SKM-1 (cell line): ENCODE measurements at regions not wholly inside any gene's neighbourhood (a gene's known extent, or its start where the extent isn't known, plus 50 kb on each side); places are given as distances from the start of the nearest gene placed in this dataset.

Experiments used
- DNase-seq: peaks from one replicate; lab custom pipeline; 2025; ENCODE audit not compliant: unreplicated experiment; lab: John Stamatoyannopoulos, UW

GRCh38 chr12:90281154-90281868, 572.7 kb upstream of the ATP2B1 start:
- no peak for DNase-seq

- no peak for DNase-seq
Observed at GRCh38 chr12:90280564-90281058, 572.0 kb upstream of the ATP2B1 start.

GRCh38 chr12:90280033-90280432, 571.4 kb upstream of the ATP2B1 start:
- DNase-seq = no peak

- DNase-seq = no peak
Observed at GRCh38 chr12:90275088-90275487, 566.5 kb upstream of the ATP2B1 start.

- no peak for DNase-seq
Observed at GRCh38 chr12:90274407-90274806, 565.8 kb upstream of the ATP2B1 start.

- DNase-seq = no peak
Observed at GRCh38 chr12:90268574-90268973, 559.9 kb upstream of the ATP2B1 start.

GRCh38 chr12:90262251-90262650, 553.6 kb upstream of the ATP2B1 start:
- no peak for DNase-seq

GRCh38 chr12:90261283-90261682, 552.6 kb upstream of the ATP2B1 start:
- no peak for DNase-seq

GRCh38 chr12:90260136-90260535, 551.5 kb upstream of the ATP2B1 start:
- DNase-seq = no peak

GRCh38 chr12:90257927-90258624, 549.4 kb upstream of the ATP2B1 start:
- no peak for DNase-seq

GRCh38 chr12:90254796-90255195, 546.2 kb upstream of the ATP2B1 start:
- no peak for DNase-seq

GRCh38 chr12:90253674-90254181, 545.1 kb upstream of the ATP2B1 start:
- peak; percentile 35 for DNase-seq

GRCh38 chr12:90253136-90253535, 544.5 kb upstream of the ATP2B1 start:
- no peak for DNase-seq

- DNase-seq = no peak
Observed at GRCh38 chr12:90250766-90251165, 542.1 kb upstream of the ATP2B1 start.

- DNase-seq = no peak
Observed at GRCh38 chr12:90250042-90250441, 541.4 kb upstream of the ATP2B1 start.

- no peak for DNase-seq
Observed at GRCh38 chr12:90246688-90247087, 538.0 kb upstream of the ATP2B1 start.

GRCh38 chr12:90245391-90245790, 536.8 kb upstream of the ATP2B1 start:
- no peak for DNase-seq

- DNase-seq = no peak
Observed at GRCh38 chr12:90244232-90244631, 535.6 kb upstream of the ATP2B1 start.

GRCh38 chr12:90243211-90243610, 534.6 kb upstream of the ATP2B1 start:
- DNase-seq = no peak

- no peak for DNase-seq
Observed at GRCh38 chr12:90239732-90240260, 531.2 kb upstream of the ATP2B1 start.

GRCh38 chr12:90238663-90239271, 530.1 kb upstream of the ATP2B1 start:
- no peak for DNase-seq

- no peak for DNase-seq
Observed at GRCh38 chr12:90237841-90238240, 529.2 kb upstream of the ATP2B1 start.
